ENCODE measurements at regions not wholly inside any gene's neighbourhood (a gene's known extent, or its start where the extent isn't known, plus 50 kb on each side); places are given as distances from the start of the nearest gene placed in this dataset.
A peak's percentile ranks its signal among the peaks of the same experiment; 100 is the strongest.

DNA sequence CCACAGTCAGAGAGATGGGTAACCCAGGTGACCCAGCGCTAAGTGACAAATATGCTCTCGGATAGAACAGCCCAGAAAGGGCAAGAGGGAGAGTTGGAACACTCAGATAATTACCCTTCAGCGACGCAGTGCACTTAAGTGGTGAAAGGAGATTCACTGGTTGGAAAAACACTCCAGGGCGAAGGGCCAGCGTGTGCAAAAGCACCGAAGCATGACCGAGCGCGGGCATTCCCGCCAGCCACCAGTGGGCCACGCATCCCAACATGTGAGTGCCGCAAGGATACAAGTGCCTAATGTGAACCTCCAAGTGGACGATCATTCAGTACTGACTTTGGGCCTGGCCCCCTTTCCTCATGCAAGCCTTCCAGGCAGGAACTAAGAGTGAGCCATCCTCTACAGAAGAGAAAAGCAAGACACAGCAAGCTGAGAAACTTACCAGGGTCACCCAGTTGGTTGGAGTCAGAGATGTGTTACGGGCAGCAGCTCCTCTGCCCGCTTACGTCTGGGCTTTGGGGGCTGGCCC, 258.4 kb downstream of the C16orf95 start:
- no peak overlapping the region for H3K4me3 Mint-ChIP-seq (ENCODE audit: unreplicated experiment)
- peaks cover 6% of the 10 kb centered on the region for H3K9me3 Mint-ChIP-seq (ENCODE audit: low read depth)
- H3K4me1 Mint-ChIP-seq (ENCODE audit: low read depth) = peaks cover 36% of the 10 kb centered on the region
- H3K27ac Mint-ChIP-seq (ENCODE audit: unreplicated experiment) = no peak overlapping the region
- H3K27me3 Mint-ChIP-seq (ENCODE audit: low read depth) = no peaks in the 10 kb centered on the region
- DNase-seq (ENCODE audit: low spot score) = no peak
- TF ChIP-seq, protein P1, sequence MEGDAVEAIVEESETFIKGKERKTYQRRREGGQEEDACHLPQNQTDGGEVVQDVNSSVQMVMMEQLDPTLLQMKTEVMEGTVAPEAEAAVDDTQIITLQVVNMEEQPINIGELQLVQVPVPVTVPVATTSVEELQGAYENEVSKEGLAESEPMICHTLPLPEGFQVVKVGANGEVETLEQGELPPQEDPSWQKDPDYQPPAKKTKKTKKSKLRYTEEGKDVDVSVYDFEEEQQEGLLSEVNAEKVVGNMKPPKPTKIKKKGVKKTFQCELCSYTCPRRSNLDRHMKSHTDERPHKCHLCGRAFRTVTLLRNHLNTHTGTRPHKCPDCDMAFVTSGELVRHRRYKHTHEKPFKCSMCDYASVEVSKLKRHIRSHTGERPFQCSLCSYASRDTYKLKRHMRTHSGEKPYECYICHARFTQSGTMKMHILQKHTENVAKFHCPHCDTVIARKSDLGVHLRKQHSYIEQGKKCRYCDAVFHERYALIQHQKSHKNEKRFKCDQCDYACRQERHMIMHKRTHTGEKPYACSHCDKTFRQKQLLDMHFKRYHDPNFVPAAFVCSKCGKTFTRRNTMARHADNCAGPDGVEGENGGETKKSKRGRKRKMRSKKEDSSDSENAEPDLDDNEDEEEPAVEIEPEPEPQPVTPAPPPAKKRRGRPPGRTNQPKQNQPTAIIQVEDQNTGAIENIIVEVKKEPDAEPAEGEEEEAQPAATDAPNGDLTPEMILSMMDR (IDR thresholded peaks at IDR 0.05) = no peak
- H3K36me3 Mint-ChIP-seq (ENCODE audit: low read depth) = peaks cover 2% of the 10 kb centered on the region

- H3K4me3 Mint-ChIP-seq (ENCODE audit: unreplicated experiment) = no peak overlapping the region
- TF ChIP-seq, protein P1 (IDR thresholded peaks at IDR 0.05) = peak; percentile 63
- no peak for DNase-seq (ENCODE audit: low spot score)
- no peaks in the 10 kb centered on the region for H3K9me3 Mint-ChIP-seq (ENCODE audit: low read depth)
- H3K36me3 Mint-ChIP-seq (ENCODE audit: low read depth) = no peaks in the 10 kb centered on the region
- peaks cover 48% of the 10 kb centered on the region for H3K4me1 Mint-ChIP-seq (ENCODE audit: low read depth)
- H3K27ac Mint-ChIP-seq (ENCODE audit: unreplicated experiment) = no peak overlapping the region
- H3K27me3 Mint-ChIP-seq (ENCODE audit: low read depth) = no peaks in the 10 kb centered on the region
Observed at GRCh38 chr16:87060034-87060986, 256.9 kb downstream of the C16orf95 start.

GRCh38 chr16:87061243-87061920, 255.8 kb downstream of the C16orf95 start:
- no peak for DNase-seq (ENCODE audit: low spot score)
- H3K9me3 Mint-ChIP-seq (ENCODE audit: low read depth) = no peaks in the 10 kb centered on the region
- H3K4me1 Mint-ChIP-seq (ENCODE audit: low read depth) = peaks cover 56% of the 10 kb centered on the region
- TF ChIP-seq, protein P1 (IDR thresholded peaks at IDR 0.05) = no peak
- H3K36me3 Mint-ChIP-seq (ENCODE audit: low read depth) = no peaks in the 10 kb centered on the region
- H3K27me3 Mint-ChIP-seq (ENCODE audit: low read depth) = no peaks in the 10 kb centered on the region
- H3K27ac Mint-ChIP-seq (ENCODE audit: unreplicated experiment) = no peak overlapping the region
- no peak overlapping the region for H3K4me3 Mint-ChIP-seq (ENCODE audit: unreplicated experiment)

DNA sequence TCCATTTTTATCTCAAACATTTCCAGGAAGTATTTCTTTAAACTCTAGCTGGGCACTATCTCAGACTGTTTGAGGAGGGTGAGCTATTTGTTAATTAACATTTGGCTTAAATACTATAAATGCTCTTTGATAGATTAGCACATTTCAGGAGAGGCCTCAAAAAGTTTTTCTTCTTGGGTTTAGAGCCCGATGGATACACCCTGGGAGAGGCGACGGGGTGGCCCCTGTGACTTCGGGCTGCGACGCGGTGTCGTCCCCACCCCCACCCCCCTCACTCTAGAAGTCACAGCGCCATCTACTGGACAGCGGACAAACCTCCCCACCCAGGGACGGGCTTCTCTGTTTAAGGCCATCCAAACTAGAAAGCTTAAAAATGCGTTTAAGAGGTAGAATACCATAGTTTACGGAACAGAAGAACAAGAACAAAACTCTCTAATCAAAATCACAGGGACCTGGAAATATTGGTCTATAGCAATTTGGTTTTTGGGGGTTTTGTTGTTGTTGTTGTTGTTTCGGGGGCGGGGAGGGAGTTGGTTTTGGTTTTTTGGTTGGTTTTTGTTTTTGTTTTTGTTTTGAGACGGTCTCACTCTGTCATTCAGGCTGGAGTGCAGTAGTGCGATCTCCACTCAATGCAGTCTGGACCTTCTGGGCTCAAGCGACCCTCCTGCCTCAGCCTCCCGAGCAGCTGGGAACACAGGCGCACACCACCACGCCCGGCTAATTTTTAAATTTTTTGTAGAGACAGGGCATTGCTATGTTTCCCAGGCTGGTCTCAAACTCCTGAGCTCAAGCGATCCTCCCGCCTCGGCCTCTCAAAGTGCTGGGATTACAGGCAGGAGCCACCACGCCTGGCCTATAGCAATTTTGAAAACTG, 254.4 kb downstream of the C16orf95 start:
- Mint-ChIP-seq H3K27ac (ENCODE audit: unreplicated experiment) (peak overlapping the region; percentile 28), H3K4me1 (ENCODE audit: low read depth) (peaks cover 58% of the 10 kb centered on the region), H3K36me3 (ENCODE audit: low read depth) (no peaks in the 10 kb centered on the region), H3K27me3 (ENCODE audit: low read depth) (no peaks in the 10 kb centered on the region), H3K4me3 (ENCODE audit: unreplicated experiment) (peak overlapping the region; percentile 71), H3K9me3 (ENCODE audit: low read depth) (no peaks in the 10 kb centered on the region)
- TF ChIP-seq, protein P1 (IDR thresholded peaks at IDR 0.05) = peak; percentile 95
- no peak for DNase-seq (ENCODE audit: low spot score)
